SU-DHL-6 (cell line): ENCODE measurements at regions not wholly inside any gene's neighbourhood (a gene's known extent, or its start where the extent isn't known, plus 50 kb on each side); places are given as distances from the start of the nearest gene placed in this dataset.

Experiments used
- H2AFZ ChIP-seq: fragments of 200-600 bp; sonication (generic); 2 replicates; pipeline ENCODE4 v1.6.1; 2014; ENCODE audit warnings: low read depth, mild to moderate bottlenecking, moderate library complexity, mixed read lengths, antibody characterized with exemption, low read length; ENCODE audit not compliant: severe bottlenecking
- H3F3A ChIP-seq: fragments of 200-600 bp; shearing (Covaris generic); 2 replicates; pipeline ENCODE4 v1.6.0; 2016; ENCODE audit warnings: antibody characterized with exemption, mild to moderate bottlenecking; ENCODE audit not compliant: insufficient read depth
- H3K27ac ChIP-seq: fragments of 200-600 bp; sonication (generic); 2 replicates; pipeline ENCODE4 v1.5.1; 2016; ENCODE audit warnings: low read depth, mild to moderate bottlenecking, low read length, moderate library complexity, mixed read lengths
- H3K27me3 ChIP-seq: fragments of 200-600 bp; sonication (generic), shearing (Covaris generic); 2 replicates; pipeline ENCODE4 v1.6.0; 2014; ENCODE audit warnings: mild to moderate bottlenecking, low read length
- H3K36me3 ChIP-seq: fragments of 200-600 bp; sonication (generic); 2 replicates; pipeline ENCODE4 v1.6.1; 2014; ENCODE audit warnings: mild to moderate bottlenecking, low read length, mixed read lengths
- H3K4me2 ChIP-seq: fragments of 300-600, 200-600 bp; shearing (Covaris generic), sonication (generic); 2 replicates; pipeline ENCODE4 v1.6.0; 2014; ENCODE audit warnings: low read length, low read depth, mild to moderate bottlenecking; ENCODE audit not compliant: poor library complexity, severe bottlenecking
- H3K4me3 ChIP-seq: fragments of 200-600 bp; sonication (generic); 2 replicates; pipeline ENCODE4 v1.5.1; 2014; ENCODE audit warnings: antibody characterized with exemption, low read length, mild to moderate bottlenecking, mixed read lengths; ENCODE audit not compliant: insufficient read depth, poor library complexity, severe bottlenecking
- H3K79me2 ChIP-seq: fragments of 200-600 bp; sonication (generic); 2 replicates; pipeline ENCODE4 v1.6.1; 2014; ENCODE audit warnings: mild to moderate bottlenecking, low read length, moderate library complexity; ENCODE audit not compliant: insufficient read depth
- H3K9ac ChIP-seq: fragments of 200-600 bp; sonication (generic); 2 replicates; pipeline ENCODE4 v1.7.0; 2014; ENCODE audit warnings: mild to moderate bottlenecking, low read length
- H3K9me2 ChIP-seq: fragments of 200-600 bp; sonication (generic); replicated peaks from 2 replicates; pipeline ENCODE4 v1.6.1; 2014; ENCODE audit warnings: low read length; ENCODE audit not compliant: insufficient read depth
- H3K9me3 ChIP-seq: fragments of 200-600 bp; sonication (generic); 2 replicates; pipeline ENCODE4 v1.6.1; 2014; ENCODE audit warnings: low read length, mixed read lengths; ENCODE audit not compliant: insufficient read depth
- H4K20me1 ChIP-seq: fragments of 200-600 bp; sonication (generic); 2 replicates; pipeline ENCODE4 v1.6.1; 2014; ENCODE audit warnings: low read depth, mild to moderate bottlenecking, antibody characterized with exemption, low read length, moderate library complexity, mixed read lengths
- EZH2phosphoT487 ChIP-seq: fragments of 200-600 bp; sonication (generic), shearing (Covaris generic); conservative IDR thresholded peaks from 2 replicates; pipeline ENCODE4 v1.6.1; 2018; ENCODE audit warnings: mild to moderate bottlenecking, antibody characterized with exemption, low read length, moderate library complexity, mixed read lengths
- TF ChIP-seq, protein P1 (sequence below): fragments of 200-600 bp; sonication (generic); IDR thresholded peaks from one replicate; pipeline ENCODE4 v1.5.1; 2017; ENCODE audit warnings: antibody characterized with exemption, mild to moderate bottlenecking, low read length, moderate library complexity; ENCODE audit not compliant: insufficient read depth, poor library complexity, severe bottlenecking

GRCh38 chr2:12428324-12428723, 288.4 kb upstream of the TRIB2 start:
- H3K9ac ChIP-seq, result no peak overlapping the region
- no peak overlapping the region for H3K4me2 ChIP-seq
- H2AFZ ChIP-seq, result no peak overlapping the region
- H3K27me3 ChIP-seq, result no peaks in the 10 kb centered on the region
- no peak for TF ChIP-seq EZH2phosphoT487
- TF ChIP-seq, protein P1, sequence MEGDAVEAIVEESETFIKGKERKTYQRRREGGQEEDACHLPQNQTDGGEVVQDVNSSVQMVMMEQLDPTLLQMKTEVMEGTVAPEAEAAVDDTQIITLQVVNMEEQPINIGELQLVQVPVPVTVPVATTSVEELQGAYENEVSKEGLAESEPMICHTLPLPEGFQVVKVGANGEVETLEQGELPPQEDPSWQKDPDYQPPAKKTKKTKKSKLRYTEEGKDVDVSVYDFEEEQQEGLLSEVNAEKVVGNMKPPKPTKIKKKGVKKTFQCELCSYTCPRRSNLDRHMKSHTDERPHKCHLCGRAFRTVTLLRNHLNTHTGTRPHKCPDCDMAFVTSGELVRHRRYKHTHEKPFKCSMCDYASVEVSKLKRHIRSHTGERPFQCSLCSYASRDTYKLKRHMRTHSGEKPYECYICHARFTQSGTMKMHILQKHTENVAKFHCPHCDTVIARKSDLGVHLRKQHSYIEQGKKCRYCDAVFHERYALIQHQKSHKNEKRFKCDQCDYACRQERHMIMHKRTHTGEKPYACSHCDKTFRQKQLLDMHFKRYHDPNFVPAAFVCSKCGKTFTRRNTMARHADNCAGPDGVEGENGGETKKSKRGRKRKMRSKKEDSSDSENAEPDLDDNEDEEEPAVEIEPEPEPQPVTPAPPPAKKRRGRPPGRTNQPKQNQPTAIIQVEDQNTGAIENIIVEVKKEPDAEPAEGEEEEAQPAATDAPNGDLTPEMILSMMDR, result no peak
- no peaks in the 10 kb centered on the region for H3K9me2 ChIP-seq
- H3K9me3 ChIP-seq, result no peaks in the 10 kb centered on the region
- no peak overlapping the region for H3K27ac ChIP-seq
- H3K36me3 ChIP-seq, result no peaks in the 10 kb centered on the region
- H3K79me2 ChIP-seq, result no peaks in the 10 kb centered on the region
- H3K4me3 ChIP-seq, result no peak overlapping the region
- H3F3A ChIP-seq, result no peaks in the 10 kb centered on the region
- H4K20me1 ChIP-seq, result no peaks in the 10 kb centered on the region

DNA sequence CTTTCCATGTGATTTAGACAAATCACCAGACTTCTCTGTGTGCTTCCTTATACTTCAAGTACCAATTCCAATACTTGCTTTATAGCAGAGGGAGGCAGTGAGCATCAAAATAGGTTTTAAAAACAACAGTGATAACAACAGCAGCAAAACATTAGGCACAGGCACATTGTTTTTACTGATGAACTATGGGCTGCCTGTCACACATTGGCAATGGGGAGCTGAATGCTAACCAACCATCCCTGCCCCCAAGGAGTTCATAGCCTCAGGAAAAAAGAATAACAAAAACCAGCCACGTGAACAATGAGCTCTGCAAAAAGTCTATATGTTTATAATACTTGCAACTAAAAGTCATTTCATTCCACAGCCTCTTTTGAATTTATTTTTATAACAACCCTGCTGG, 287.9 kb upstream of the TRIB2 start:
- TF ChIP-seq EZH2phosphoT487, result no peak
- TF ChIP-seq, protein P1, result no peak
- no peak overlapping the region for H3K27ac ChIP-seq

DNA sequence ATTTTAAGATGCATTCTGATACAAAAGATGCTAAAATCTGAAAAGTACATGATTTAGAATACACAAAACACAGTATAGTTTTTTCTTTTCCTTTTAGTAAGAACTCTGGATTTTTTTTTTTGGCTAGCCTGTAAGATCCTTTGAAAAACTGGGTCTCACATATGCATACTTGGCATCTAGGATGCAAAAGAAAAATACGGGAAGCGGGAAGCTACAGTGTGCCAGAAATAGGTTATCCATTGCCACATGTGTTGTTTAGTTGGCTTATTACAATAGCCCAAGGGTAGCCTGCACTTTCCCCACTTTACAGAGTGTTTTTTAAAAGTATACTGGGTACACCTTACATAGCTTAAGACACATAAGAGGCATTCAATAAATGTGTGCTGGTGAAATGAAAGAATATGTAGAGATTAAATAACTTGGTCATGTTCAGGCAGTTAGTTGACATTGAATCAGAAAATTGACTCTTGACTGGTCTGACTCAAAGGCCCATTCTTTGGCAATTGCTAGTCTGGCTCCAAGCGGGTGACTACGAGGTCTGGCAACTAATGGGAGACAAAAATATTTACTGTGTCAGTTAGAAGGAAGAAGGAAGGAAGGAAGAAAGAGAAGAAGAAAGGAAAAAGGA, 286.8 kb upstream of the TRIB2 start:
- Histone ChIP-seq H3K4me2 (no peak overlapping the region), H3K9me2 (no peaks in the 10 kb centered on the region), H3K9ac (no peak overlapping the region), H3K36me3 (no peaks in the 10 kb centered on the region), H3K27ac (no peak overlapping the region), H3K79me2 (no peaks in the 10 kb centered on the region), H2AFZ (no peak overlapping the region), H4K20me1 (no peaks in the 10 kb centered on the region), H3K9me3 (no peaks in the 10 kb centered on the region), H3K27me3 (no peaks in the 10 kb centered on the region), H3K4me3 (no peak overlapping the region), H3F3A (no peaks in the 10 kb centered on the region)
- TF ChIP-seq, protein P1, result no peak
- no peak for TF ChIP-seq EZH2phosphoT487

More for the DNA sequence above, 287.9 kb upstream of the TRIB2 start:
- Histone ChIP-seq H2AFZ (no peak overlapping the region), H3K4me3 (no peak overlapping the region), H3K9me2 (no peaks in the 10 kb centered on the region), H3K79me2 (no peaks in the 10 kb centered on the region), H4K20me1 (no peaks in the 10 kb centered on the region), H3K27me3 (no peaks in the 10 kb centered on the region), H3K9ac (no peak overlapping the region), H3K9me3 (no peaks in the 10 kb centered on the region), H3K36me3 (no peaks in the 10 kb centered on the region), H3F3A (no peaks in the 10 kb centered on the region), H3K4me2 (no peak overlapping the region)
